ENCODE measurements at regions not wholly inside any gene's neighbourhood (a gene's known extent, or its start where the extent isn't known, plus 50 kb on each side); places are given as distances from the start of the nearest gene placed in this dataset.
"Not testable (repeated sequence)": the region's sequence is repeated elsewhere in the genome, so short reads cannot be mapped to it uniquely, and the experiment has no call there.

GRCh38 chr7:85286446-85286845, 99.6 kb upstream of the SEMA3D start:
- Mint-ChIP-seq H3K27me3 (no peaks in the 10 kb centered on the region), H3K4me1 (peaks cover 8% of the 10 kb centered on the region), H3K27ac (no peak overlapping the region), H3K9me3 (peaks cover 7% of the 10 kb centered on the region), H3K36me3 (no peaks in the 10 kb centered on the region), H3K4me3 (no peak overlapping the region)
- ATAC-seq (ENCODE audit: low read depth): no peak
- DNase-seq (ENCODE audit: low spot score in 2 of 2): no peak

- ATAC-seq (ENCODE audit: low read depth): no peak
- Mint-ChIP-seq H3K9me3 (peaks cover 7% of the 10 kb centered on the region), H3K36me3 (no peaks in the 10 kb centered on the region), H3K4me3 (no peak overlapping the region), H3K27ac (no peak overlapping the region), H3K4me1 (peaks cover 8% of the 10 kb centered on the region), H3K27me3 (no peaks in the 10 kb centered on the region)
- DNase-seq (ENCODE audit: low spot score in 2 of 2): no peak
Measured at GRCh38 chr7:85285527-85285926, 98.7 kb upstream of the SEMA3D start.

GRCh38 chr7:85275204-85275603, 88.3 kb upstream of the SEMA3D start:
- Mint-ChIP-seq H3K4me3 (no peak overlapping the region), H3K4me1 (peaks cover 2% of the 10 kb centered on the region), H3K27ac (no peak overlapping the region), H3K9me3 (peaks cover 1% of the 10 kb centered on the region), H3K27me3 (no peaks in the 10 kb centered on the region), H3K36me3 (no peaks in the 10 kb centered on the region)
- ATAC-seq (ENCODE audit: low read depth) (no peak), DNase-seq (ENCODE audit: low spot score in 2 of 2) (no peak)

GRCh38 chr7:85274454-85274853, 87.6 kb upstream of the SEMA3D start:
- H3K36me3 Mint-ChIP-seq: no peaks in the 10 kb centered on the region
- H3K9me3 Mint-ChIP-seq: peaks cover 1% of the 10 kb centered on the region
- no peaks in the 10 kb centered on the region for H3K27me3 Mint-ChIP-seq
- no peak overlapping the region for H3K4me3 Mint-ChIP-seq
- H3K27ac Mint-ChIP-seq: no peak overlapping the region
- H3K4me1 Mint-ChIP-seq: peaks cover 2% of the 10 kb centered on the region
- ATAC-seq (ENCODE audit: low read depth): no peak
- DNase-seq (ENCODE audit: low spot score in 2 of 2): no peak

- Mint-ChIP-seq H3K4me3 (no peak overlapping the region), H3K4me1 (no peaks in the 10 kb centered on the region), H3K27ac (no peak overlapping the region), H3K36me3 (no peaks in the 10 kb centered on the region), H3K27me3 (no peaks in the 10 kb centered on the region), H3K9me3 (peaks cover 3% of the 10 kb centered on the region)
- ATAC-seq (ENCODE audit: low read depth) (no peak), DNase-seq (ENCODE audit: low spot score in 2 of 2) (no peak)
Measured at GRCh38 chr7:85262891-85263290, 76.0 kb upstream of the SEMA3D start.

- DNase-seq (ENCODE audit: low spot score in 2 of 2) (no peak), ATAC-seq (ENCODE audit: low read depth) (no peak)
- Mint-ChIP-seq H3K27me3 (no peaks in the 10 kb centered on the region), H3K36me3 (no peaks in the 10 kb centered on the region), H3K4me1 (no peaks in the 10 kb centered on the region), H3K27ac (no peak overlapping the region), H3K4me3 (no peak overlapping the region), H3K9me3 (peaks cover 3% of the 10 kb centered on the region)
Measured at GRCh38 chr7:85261336-85261735, 74.5 kb upstream of the SEMA3D start.

GRCh38 chr7:85249787-85250186, 62.9 kb upstream of the SEMA3D start:
- not testable (repeated sequence) for H3K27ac Mint-ChIP-seq; DNase-seq (ENCODE audit: low spot score in 2 of 2); H3K4me1 Mint-ChIP-seq; H3K9me3 Mint-ChIP-seq; ATAC-seq (ENCODE audit: low read depth); H3K36me3 Mint-ChIP-seq; H3K27me3 Mint-ChIP-seq; H3K4me3 Mint-ChIP-seq

- ATAC-seq (ENCODE audit: low read depth) (no peak), DNase-seq (ENCODE audit: low spot score in 2 of 2) (no peak)
- Mint-ChIP-seq H3K9me3 (peaks cover 4% of the 10 kb centered on the region), H3K4me1 (peaks cover 4% of the 10 kb centered on the region), H3K27ac (no peak overlapping the region), H3K36me3 (no peaks in the 10 kb centered on the region), H3K4me3 (no peak overlapping the region), H3K27me3 (no peaks in the 10 kb centered on the region)
Measured at GRCh38 chr7:85239109-85239508, 52.3 kb upstream of the SEMA3D start.

- Mint-ChIP-seq H3K27ac (no peak overlapping the region), H3K4me1 (peaks cover 4% of the 10 kb centered on the region), H3K36me3 (no peaks in the 10 kb centered on the region), H3K27me3 (no peaks in the 10 kb centered on the region), H3K4me3 (no peak overlapping the region), H3K9me3 (peaks cover 4% of the 10 kb centered on the region)
- DNase-seq (ENCODE audit: low spot score in 2 of 2) (no peak), ATAC-seq (ENCODE audit: low read depth) (no peak)
Measured at GRCh38 chr7:85237721-85238120, 50.9 kb upstream of the SEMA3D start.

All from memory B cell (primary cell).